ENCODE measurements at regions not wholly inside any gene's neighbourhood (a gene's known extent, or its start where the extent isn't known, plus 50 kb on each side); places are given as distances from the start of the nearest gene placed in this dataset.

DNA sequence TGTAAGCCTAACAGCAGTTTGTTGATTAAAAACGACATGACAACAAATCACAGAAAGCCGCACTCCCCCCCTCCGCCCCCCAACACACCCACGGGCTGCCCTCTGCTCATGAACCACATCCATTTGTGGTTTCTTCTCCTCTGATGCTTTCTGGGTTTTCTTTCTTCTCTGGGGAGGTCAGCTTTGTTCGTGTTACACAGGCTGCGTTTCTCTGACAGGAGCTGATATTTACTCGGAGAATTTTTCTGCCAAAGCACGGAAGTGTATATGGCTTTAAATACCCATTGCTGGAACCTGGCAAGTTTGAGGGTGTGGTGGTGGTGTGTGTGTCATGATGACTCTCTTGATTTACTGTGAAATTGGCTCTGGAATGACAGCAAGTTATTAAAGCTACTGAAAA, 883.7 kb upstream of the TMEM132C start:
- Histone ChIP-seq H3K9me2 (replicated peaks; ENCODE audit: low read length) (no peaks in the 10 kb centered on the region), H3K36me3 (ENCODE audit: low read depth, low read length) (no peaks in the 10 kb centered on the region), H3K27ac (ENCODE audit: low read length) (peak overlapping the region; percentile 52), H3K4me3 (ENCODE audit: low read length) (peak overlapping the region; percentile 58), H3K9me3 (ENCODE audit: low read length) (no peaks in the 10 kb centered on the region), H3K27me3 (ENCODE audit: low read length) (no peaks in the 10 kb centered on the region), H3K79me2 (ENCODE audit: low read length) (no peaks in the 10 kb centered on the region), H3K9ac (ENCODE audit: low read length) (no peak overlapping the region), H2AFZ (ENCODE audit: low read length) (peak overlapping the region; percentile 39), H3K4me2 (ENCODE audit: low read length) (peak overlapping the region; percentile 83), H4K20me1 (ENCODE audit: low read length) (no peaks in the 10 kb centered on the region), H3F3A (ENCODE audit: low read length, unreplicated experiment) (no peaks in the 10 kb centered on the region), H3K4me1 (ENCODE audit: insufficient read depth, low read length) (peaks cover 32% of the 10 kb centered on the region)
- ChIA-PET POLR2A (ENCODE audit: unreplicated experiment) (no interaction called here), CTCF (interaction anchor here (0.6 to 0.8 kb wide), 6 partner anchors 8 to 599 kb away, joined by 3 to 9 read pairs (median 4); no protein-coding TSS in a partner anchor)
- TF ChIP-seq EZH2 (IDR thresholded peaks at IDR 0.05; ENCODE audit: low read length, unreplicated experiment): no peak
- TF ChIP-seq EZH2phosphoT487 (IDR thresholded peaks at IDR 0.05; ENCODE audit: borderline replicate concordance, low read length): 0 out of 2 replicates have a peak, but pooled peaks have one; percentile 32
- no peak for TF ChIP-seq CTCF (conservative IDR thresholded peaks at IDR 0.05; ENCODE audit: low read depth, low read length)
- intact Hi-C loops (cut with micrococcal nuclease): loop anchor here (1.0 to 5.0 kb wide), 6 partner anchors 91 to 356 kb away; no protein-coding TSS in a partner anchor
- ATAC-seq (peak; percentile 83), DNase-seq (peak; percentile 98)
- BruUV-seq (replicated peaks): no TSS peak

- TF ChIP-seq EZH2phosphoT487 (IDR thresholded peaks at IDR 0.05; ENCODE audit: borderline replicate concordance, low read length): no peak
- Histone ChIP-seq H3K4me2 (ENCODE audit: low read length) (no peak overlapping the region), H3K9ac (ENCODE audit: low read length) (no peak overlapping the region), H3K9me2 (replicated peaks; ENCODE audit: low read length) (no peaks in the 10 kb centered on the region), H3F3A (ENCODE audit: low read length, unreplicated experiment) (no peaks in the 10 kb centered on the region), H3K4me1 (ENCODE audit: insufficient read depth, low read length) (peaks cover 21% of the 10 kb centered on the region), H2AFZ (ENCODE audit: low read length) (no peak overlapping the region), H3K27ac (ENCODE audit: low read length) (no peak overlapping the region), H3K9me3 (ENCODE audit: low read length) (no peaks in the 10 kb centered on the region), H3K27me3 (ENCODE audit: low read length) (peaks cover 5% of the 10 kb centered on the region; the same call in 1 of the 2 replicates), H3K4me3 (ENCODE audit: low read length) (no peak overlapping the region), H3K79me2 (ENCODE audit: low read length) (no peaks in the 10 kb centered on the region), H4K20me1 (ENCODE audit: low read length) (no peaks in the 10 kb centered on the region), H3K36me3 (ENCODE audit: low read depth, low read length) (no peaks in the 10 kb centered on the region)
- ChIA-PET CTCF (interaction anchor here (0.6 kb wide), 1 partner anchor 52 kb away, joined by 3 read pairs; no protein-coding TSS in a partner anchor), POLR2A (ENCODE audit: unreplicated experiment) (no interaction called here)
- intact Hi-C loops (cut with micrococcal nuclease): no loop called here
- DNase-seq (no peak), ATAC-seq (no peak)
- no TSS peak for BruUV-seq (replicated peaks)
Measured at GRCh38 chr12:127386723-127387122, 880.2 kb upstream of the TMEM132C start.

DNA sequence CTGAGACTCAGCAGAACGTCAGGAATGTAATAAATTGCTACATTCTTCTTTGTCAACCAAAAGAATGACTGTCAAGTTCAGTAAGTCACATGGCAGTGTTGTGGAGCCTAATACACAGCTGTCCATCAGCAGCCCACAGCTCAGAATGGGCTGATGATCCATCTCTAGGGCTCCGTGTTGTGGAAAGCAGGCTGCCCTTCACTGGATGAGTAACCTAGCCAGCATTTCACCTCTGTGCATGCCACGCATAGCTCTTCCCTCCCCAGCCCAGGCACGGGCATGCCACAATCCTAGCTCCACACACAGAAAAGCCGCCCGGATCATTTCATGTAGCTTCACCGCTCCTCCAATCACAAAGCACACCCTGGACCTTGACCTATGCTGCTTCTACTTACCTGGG, 878.0 kb upstream of the TMEM132C start:
- DNase-seq: peak; percentile 65
- intact Hi-C loops (cut with micrococcal nuclease): no loop called here
- no peak overlapping the region for H2AFZ ChIP-seq (ENCODE audit: low read length)
- CTCF ChIA-PET: no interaction called here
- POLR2A ChIA-PET (ENCODE audit: unreplicated experiment): no interaction called here
- H3K4me2 ChIP-seq (ENCODE audit: low read length): no peak overlapping the region
- H3K4me3 ChIP-seq (ENCODE audit: low read length): no peak overlapping the region
- no peak for ATAC-seq
- H3K4me1 ChIP-seq (ENCODE audit: insufficient read depth, low read length): peaks cover 14% of the 10 kb centered on the region
- H3K9ac ChIP-seq (ENCODE audit: low read length): no peak overlapping the region
- H3K27me3 ChIP-seq (ENCODE audit: low read length): peaks cover 5% of the 10 kb centered on the region; the same call in 1 of the 2 replicates
- no peak overlapping the region for H3K27ac ChIP-seq (ENCODE audit: low read length)
- H3K9me2 ChIP-seq (replicated peaks; ENCODE audit: low read length): no peaks in the 10 kb centered on the region
- H4K20me1 ChIP-seq (ENCODE audit: low read length): no peaks in the 10 kb centered on the region
- H3F3A ChIP-seq (ENCODE audit: low read length, unreplicated experiment): no peaks in the 10 kb centered on the region
- TF ChIP-seq EZH2 (IDR thresholded peaks at IDR 0.05; ENCODE audit: low read length, unreplicated experiment) (no peak), CTCF (conservative IDR thresholded peaks at IDR 0.05; ENCODE audit: low read depth, low read length) (no peak), EZH2phosphoT487 (IDR thresholded peaks at IDR 0.05; ENCODE audit: borderline replicate concordance, low read length) (no peak)
- H3K9me3 ChIP-seq (ENCODE audit: low read length): no peaks in the 10 kb centered on the region
- no TSS peak for BruUV-seq (replicated peaks)
- no peaks in the 10 kb centered on the region for H3K79me2 ChIP-seq (ENCODE audit: low read length)
- no peaks in the 10 kb centered on the region for H3K36me3 ChIP-seq (ENCODE audit: low read depth, low read length)

Measured in PC-3 (cell line).